Gastrocnemius medialis (tissue), 4 donors: ENCODE measurements at regions not wholly inside any gene's neighbourhood (a gene's known extent, or its start where the extent isn't known, plus 50 kb on each side); places are given as distances from the start of the nearest gene placed in this dataset.

ENCODE experiments used
- ATAC-seq, 2 donors: fragments of 150-250 bp; one replicate each; pipeline ENCODE4 v1.9.1; 2016
- DNase-seq, 2 donors: peaks; one replicate each; pipeline ENCODE4 v3.0.0-alpha.2; 2019
- H3K27ac ChIP-seq, 4 donors: fragments of 200-600 bp; sonication (generic); 1 replicate in 1 of 4; 2 replicates in 3 of 4; pipeline ENCODE4 v1.5.1; 2016 to 2018; ENCODE audit warnings: mild to moderate bottlenecking in 2 of 4, moderate library complexity in 1 of 4
- H3K27me3 ChIP-seq, 3 donors: fragments of 200-600 bp; sonication (generic) in 2 of 3; 1 replicate in 1 of 3; 2 replicates in 2 of 3; pipeline versions ENCODE4 v1.5.1 to v1.6.0; 2016 to 2019; ENCODE audit warnings: mild to moderate bottlenecking in 1 of 3, moderate library complexity in 1 of 3
- H3K36me3 ChIP-seq, 2 donors: fragments of 200-600 bp; sonication (generic) in 1 of 2; one replicate each; pipeline ENCODE4 v1.5.1; 2017 to 2018
- H3K4me1 ChIP-seq, 2 donors: fragments of 200-600 bp; sonication (generic) in 1 of 2; one replicate each; pipeline ENCODE4 v1.5.1; 2016 to 2017; ENCODE audit warnings: mild to moderate bottlenecking in 2 of 2
- H3K4me3 ChIP-seq, 4 donors: fragments of 200-600 bp; sonication (generic) in 3 of 4; 1 replicate in 1 of 4; 2 replicates in 3 of 4; pipeline ENCODE4 v1.5.1; 2016 to 2019; ENCODE audit warnings: mild to moderate bottlenecking in 2 of 4
- H3K9me3 ChIP-seq, 3 donors: fragments of 200-600 bp; sonication (generic) in 2 of 3; 1 replicate in 1 of 3; 2 replicates in 2 of 3; pipeline ENCODE4 v1.5.1; 2016 to 2019
- CTCF ChIP-seq, 5 experiments: fragments of 450-650 bp in 3 of 5; fragments of 200-600 bp in 2 of 5; sonication (generic) in 2 of 5; IDR thresholded peaks in 4 of 5; conservative IDR thresholded peaks in 1 of 5; 1 replicate in 4 of 5; 2 replicates in 1 of 5; pipeline ENCODE4 v1.5.1; 2016 to 2019; ENCODE audit warnings: antibody characterized with exemption in 5 of 5, mild to moderate bottlenecking in 3 of 5, moderate library complexity in 3 of 5
- POLR2A ChIP-seq, 2 donors: fragments of 450-650 bp; IDR thresholded peaks; one replicate each; pipeline ENCODE4 v1.6.1; 2017; ENCODE audit warnings: antibody characterized with exemption in 2 of 2, mild to moderate bottlenecking in 2 of 2, moderate library complexity in 2 of 2
- in situ Hi-C, 4 donors: fragments of 200-750 bp; cut with MboI; loops; one replicate each; pipeline versions ENCODE4 v1.15.0 to v1.8.0; 2017; ENCODE audit warnings: low sequenced_read_pairs in 4 of 4
- intact Hi-C: fragments of 100-400 bp; cut with DNase I; formaldehyde crosslinking; loops from one replicate; pipeline ENCODE4 v1.15.1; 2023; ENCODE audit warnings: low total_unique reads

GRCh38 chr15:96052572-96053030 lies 277.9 kb upstream of the NR2F2 start:
- ATAC-seq, result no peak
- Histone ChIP-seq H3K27ac (peak overlapping the region; percentile 75 to 82 (median 79)), H3K4me1 (peaks cover 19 to 31% of the 10 kb centered on the region in 2 donors), H3K9me3 (no peaks in the 10 kb centered on the region), H3K27me3 (no peaks in the 10 kb centered on the region), H3K36me3 (no peaks in the 10 kb centered on the region), H3K4me3 (peak overlapping the region; percentile 44 to 56 (median 50))
- intact Hi-C loops, result loop anchor here (5.0 to 10.0 kb wide), 5 partner anchors 65 to 372 kb away; no protein-coding TSS in a partner anchor
- DNase-seq, result no peak
- no peak for TF ChIP-seq CTCF (IDR thresholded peaks at IDR 0.05 in 4 of 5, conservative IDR thresholded peaks at IDR 0.05 in 1 of 5)
- no peak for TF ChIP-seq POLR2A (IDR thresholded peaks at IDR 0.05)
- in situ Hi-C loops, result no loop called here

- ATAC-seq, result peak; percentile 74 to 83
- H3K4me1 ChIP-seq, result peaks cover 16 to 25% of the 10 kb centered on the region in 2 donors
- H3K27ac ChIP-seq, result peak overlapping the region; percentile 75 to 82 (median 79)
- peak; percentile 17 to 75 for DNase-seq
- in situ Hi-C loops (no loop called here), intact Hi-C loops (loop anchor here (5.0 to 10.0 kb wide), 5 partner anchors 66 to 372 kb away; no protein-coding TSS in a partner anchor)
- TF ChIP-seq POLR2A (IDR thresholded peaks at IDR 0.05) (no peak), CTCF (IDR thresholded peaks at IDR 0.05 in 4 of 5, conservative IDR thresholded peaks at IDR 0.05 in 1 of 5) (no peak)
- H3K27me3 ChIP-seq, result no peaks in the 10 kb centered on the region
- no peaks in the 10 kb centered on the region for H3K36me3 ChIP-seq
- no peaks in the 10 kb centered on the region for H3K9me3 ChIP-seq
- H3K4me3 ChIP-seq, result peak overlapping the region; percentile 44 to 56 (median 50)
Observed at GRCh38 chr15:96053031-96053780, 277.3 kb upstream of the NR2F2 start.

- Histone ChIP-seq H3K27ac (peak overlapping the region; percentile 75 to 82 (median 79)), H3K27me3 (no peaks in the 10 kb centered on the region), H3K36me3 (no peaks in the 10 kb centered on the region), H3K4me3 (peak overlapping the region; percentile 44 to 56 (median 50)), H3K4me1 (peaks cover 15 to 23% of the 10 kb centered on the region in 2 donors), H3K9me3 (no peaks in the 10 kb centered on the region)
- intact Hi-C loops, result loop anchor here (5.0 to 10.0 kb wide), 5 partner anchors 67 to 371 kb away; no protein-coding TSS in a partner anchor
- peak; percentile 51 to 77 for DNase-seq
- ATAC-seq, result peak; percentile 88 to 90
- TF ChIP-seq POLR2A (IDR thresholded peaks at IDR 0.05), result peak in 1 of 2 donors; percentile 14
- no peak for TF ChIP-seq CTCF (IDR thresholded peaks at IDR 0.05 in 4 of 5, conservative IDR thresholded peaks at IDR 0.05 in 1 of 5)
- in situ Hi-C loops, result no loop called here
Observed at GRCh38 chr15:96053781-96054428, 276.6 kb upstream of the NR2F2 start.

- ATAC-seq (no peak), DNase-seq (no peak)
- no peak overlapping the region for H3K4me3 ChIP-seq
- H3K36me3 ChIP-seq, result no peaks in the 10 kb centered on the region
- H3K4me1 ChIP-seq, result peaks cover 9 to 16% of the 10 kb centered on the region in 2 donors
- in situ Hi-C loops (no loop called here), intact Hi-C loops (loop anchor here (5.0 to 10.0 kb wide), 5 partner anchors 67 to 370 kb away; no protein-coding TSS in a partner anchor)
- TF ChIP-seq CTCF (IDR thresholded peaks at IDR 0.05 in 4 of 5, conservative IDR thresholded peaks at IDR 0.05 in 1 of 5), result no peak
- no peak for TF ChIP-seq POLR2A (IDR thresholded peaks at IDR 0.05)
- H3K27me3 ChIP-seq, result no peaks in the 10 kb centered on the region
- H3K27ac ChIP-seq, result peak overlapping the region; percentile 75 to 82 (median 79)
- no peaks in the 10 kb centered on the region for H3K9me3 ChIP-seq
Observed at GRCh38 chr15:96054621-96055020, 275.9 kb upstream of the NR2F2 start.
